H9 (cell line): ENCODE measurements at regions not wholly inside any gene's neighbourhood (a gene's known extent, or its start where the extent isn't known, plus 50 kb on each side); places are given as distances from the start of the nearest gene placed in this dataset.

Source experiments
- DNase-seq: peaks from one replicate; pipeline ENCODE4 v3.0.0-alpha.2; 2017
- H2AFZ ChIP-seq: one replicate; pipeline ENCODE4 v1.6.1; 2013; ENCODE audit warnings: mild to moderate bottlenecking, low read length, control low read depth, moderate library complexity
- H2AK5ac ChIP-seq: 2 replicates; pipeline ENCODE4 v1.6.1; 2013; ENCODE audit warnings: low read length, control low read depth, mixed read lengths; ENCODE audit not compliant: insufficient read length
- H2BK120ac ChIP-seq: one replicate; pipeline ENCODE4 v1.6.1; 2013; ENCODE audit warnings: low read depth, mild to moderate bottlenecking, low read length, control low read depth, inconsistent platforms; ENCODE audit not compliant: poor library complexity, severe bottlenecking
- H2BK12ac ChIP-seq: 2 replicates; pipeline ENCODE4 v1.6.1; 2013; ENCODE audit warnings: low read length, control low read depth, mixed read lengths, low read depth; ENCODE audit not compliant: insufficient read length
- H2BK15ac ChIP-seq: 2 replicates; pipeline ENCODE4 v1.6.1; 2013; ENCODE audit warnings: low read depth, low read length, control low read depth
- H2BK20ac ChIP-seq: one replicate; pipeline ENCODE4 v1.6.1; 2013; ENCODE audit warnings: low read depth, mild to moderate bottlenecking, low read length, control low read depth, inconsistent platforms; ENCODE audit not compliant: poor library complexity, severe bottlenecking
- H2BK5ac ChIP-seq: 2 replicates; pipeline ENCODE4 v1.6.1; 2013; ENCODE audit warnings: low read length, control low read depth, mixed read lengths; ENCODE audit not compliant: insufficient read length
- H3K14ac ChIP-seq: 2 replicates; pipeline ENCODE4 v1.6.1; 2013; ENCODE audit warnings: low read length, control low read depth; ENCODE audit not compliant: insufficient read depth
- H3K18ac ChIP-seq: 2 replicates; pipeline ENCODE4 v1.6.1; 2013; ENCODE audit warnings: low read depth, mild to moderate bottlenecking, mixed read lengths, low read length, control low read depth; ENCODE audit not compliant: insufficient read length
- H3K23ac ChIP-seq: 2 replicates; pipeline ENCODE4 v1.6.1; 2013; ENCODE audit warnings: low read length, control low read depth, mixed read lengths, low read depth; ENCODE audit not compliant: insufficient read length
- H3K23me2 ChIP-seq: 2 replicates; pipeline ENCODE4 v1.6.1; 2013; ENCODE audit warnings: low read depth, mild to moderate bottlenecking, mixed read lengths, low read length, control low read depth; ENCODE audit not compliant: insufficient read length, poor library complexity, severe bottlenecking
- H3K27ac ChIP-seq: 2 replicates; pipeline ENCODE4 v1.5.1; 2013; ENCODE audit warnings: low read length, control low read depth, mixed read lengths, low read depth; ENCODE audit not compliant: insufficient read length
- H3K27me3 ChIP-seq: 2 replicates; pipeline ENCODE4 v1.6.1; 2013; ENCODE audit warnings: low read length, control low read depth, inconsistent platforms; ENCODE audit not compliant: insufficient read depth
- H3K4ac ChIP-seq: 2 replicates; pipeline ENCODE4 v1.6.1; 2013; ENCODE audit warnings: low read depth, mild to moderate bottlenecking, control low read depth, inconsistent platforms, low read length, moderate library complexity
- H3K4me1 ChIP-seq: 2 replicates; pipeline ENCODE4 v1.6.1; 2013; ENCODE audit warnings: low read length, control low read depth, inconsistent platforms; ENCODE audit not compliant: insufficient read depth
- H3K4me2 ChIP-seq: 2 replicates; pipeline ENCODE4 v1.6.1; 2013; ENCODE audit warnings: low read length, control low read depth, mixed read lengths; ENCODE audit not compliant: insufficient read length, insufficient read depth
- H3K56ac ChIP-seq: 2 replicates; pipeline ENCODE4 v1.6.1; 2013; ENCODE audit warnings: low read depth, mild to moderate bottlenecking, mixed read lengths, low read length, control low read depth; ENCODE audit not compliant: insufficient read length
- H3K79me1 ChIP-seq: 2 replicates; pipeline ENCODE4 v1.6.1; 2013; ENCODE audit warnings: low read depth, mild to moderate bottlenecking, moderate library complexity, low read length, control low read depth, inconsistent platforms; ENCODE audit not compliant: insufficient read depth, poor library complexity, severe bottlenecking
- H3K79me2 ChIP-seq: 2 replicates; pipeline ENCODE4 v1.6.1; 2013; ENCODE audit warnings: low read length, control low read depth, inconsistent platforms; ENCODE audit not compliant: insufficient read depth
- H3K9ac ChIP-seq: 2 replicates; pipeline ENCODE4 v1.6.1; 2013; ENCODE audit warnings: low read length, control low read depth, mixed read lengths; ENCODE audit not compliant: insufficient read length; ENCODE audit errors: extremely low read depth
- H3K9me3 ChIP-seq: one replicate; pipeline ENCODE4 v1.6.1; 2013; ENCODE audit warnings: low read depth, low read length, inconsistent platforms; ENCODE audit not compliant: control insufficient read depth
- H3T11ph ChIP-seq: one replicate; pipeline ENCODE4 v1.6.1; 2013; ENCODE audit warnings: mild to moderate bottlenecking, low read length, control low read depth, inconsistent platforms
- H4K20me1 ChIP-seq: one replicate; pipeline ENCODE4 v1.6.1; 2013; ENCODE audit not compliant: control insufficient read depth, insufficient read length, insufficient read depth
- H4K5ac ChIP-seq: 2 replicates; pipeline ENCODE4 v1.6.1; 2013; ENCODE audit warnings: low read depth, mild to moderate bottlenecking, mixed read lengths, low read length, control low read depth; ENCODE audit not compliant: insufficient read length
- H4K8ac ChIP-seq: replicated peaks from 2 replicates; pipeline ENCODE4 v1.6.1; 2013; ENCODE audit warnings: low read length, control low read depth, mixed read lengths, low read depth; ENCODE audit not compliant: insufficient read length
- H4K91ac ChIP-seq: 2 replicates; pipeline ENCODE4 v1.6.1; 2013; ENCODE audit warnings: low read depth, mild to moderate bottlenecking, moderate library complexity, mixed read lengths, low read length, control low read depth; ENCODE audit not compliant: insufficient read length
- H3K27ac Mint-ChIP-seq, 3 experiments: 2 replicates in 2 of 3; 3 replicates in 1 of 3; pipeline ENCODE4 v1.8.0; 2020 to 2021; ENCODE audit warnings: mixed read lengths in 3 of 3, mild to moderate bottlenecking in 1 of 3, moderate library complexity in 1 of 3
- H3K27me3 Mint-ChIP-seq: 2 replicates; pipeline ENCODE4 v1.8.0; 2021; ENCODE audit warnings: low read depth, mild to moderate bottlenecking, moderate library complexity, mixed read lengths
- H3K36me3 Mint-ChIP-seq, 3 experiments: 2 replicates in 2 of 3; 3 replicates in 1 of 3; pipeline ENCODE4 v1.8.0; 2020 to 2021; ENCODE audit warnings: low read depth in 3 of 3, mixed read lengths in 3 of 3; ENCODE audit not compliant: insufficient read depth in 1 of 3
- H3K4me1 Mint-ChIP-seq, 2 experiments: 2 replicates each; pipeline ENCODE4 v1.8.0; 2020; ENCODE audit warnings: mixed read lengths in 2 of 2
- H3K4me3 Mint-ChIP-seq, 2 experiments: 2 replicates in 1 of 2; 3 replicates in 1 of 2; pipeline ENCODE4 v1.8.0; 2020 to 2021; ENCODE audit warnings: mild to moderate bottlenecking in 2 of 2, mixed read lengths in 2 of 2, moderate library complexity in 1 of 2
- H3K9me3 Mint-ChIP-seq, 2 experiments: 2 replicates in 1 of 2; 3 replicates in 1 of 2; pipeline ENCODE4 v1.8.0; 2020; ENCODE audit warnings: mild to moderate bottlenecking in 2 of 2, mixed read lengths in 2 of 2, moderate library complexity in 1 of 2
- WGBS: extraction: QIAGEN DNeasy Blood & Tissue Kit; methylation state at CpG from one replicate; pipeline ENCODE4 v1.1.7; 2013; ENCODE audit warnings: missing lambda C conversion rate, low lambda C conversion rate, mixed read lengths; ENCODE audit not compliant: insufficient read length; ENCODE audit errors: extremely low coverage; 5-methylcytosine and 5-hydroxymethylcytosine counted together
- TF ChIP-seq, protein P1 (sequence below): fragments of 200-600 bp; sonication (generic); conservative IDR thresholded peaks from 3 replicates; pipeline ENCODE4 v1.8.0; 2021; ENCODE audit warnings: antibody characterized with exemption, mild to moderate bottlenecking

DNA sequence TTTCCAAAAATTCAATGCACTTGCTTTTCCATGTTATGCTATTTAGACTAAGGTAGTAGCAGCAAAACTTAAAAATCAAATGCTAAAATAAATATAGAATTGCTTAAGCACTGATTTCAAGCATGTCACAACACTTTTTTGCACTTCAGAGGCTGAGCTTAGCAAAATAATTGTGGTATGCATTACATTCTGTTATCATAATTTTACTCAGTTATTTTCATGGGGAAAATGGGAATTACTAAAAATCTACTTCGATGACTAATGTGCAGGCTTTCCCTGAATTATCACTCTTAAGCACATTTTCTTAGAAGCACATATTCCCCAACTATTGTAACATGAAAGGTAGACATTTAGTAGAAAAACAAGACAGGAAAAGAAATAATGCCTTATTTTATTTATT lies 322.4 kb upstream of the CBLB start:
- Histone ChIP-seq H2BK20ac (no peak overlapping the region), H3K14ac (no peak overlapping the region), H3T11ph (no peak overlapping the region), H3K23me2 (no peaks in the 10 kb centered on the region), H3K56ac (no peak overlapping the region), H3K9me3 (no peaks in the 10 kb centered on the region), H4K20me1 (no peaks in the 10 kb centered on the region), H2BK15ac (no peak overlapping the region), H2AFZ (no peak overlapping the region), H3K79me1 (no peaks in the 10 kb centered on the region), H3K4me1 (no peaks in the 10 kb centered on the region), H3K18ac (no peak overlapping the region), H2BK120ac (no peak overlapping the region), H4K5ac (no peak overlapping the region), H4K8ac (no peak overlapping the region), H3K9ac (no peak overlapping the region), H4K91ac (no peak overlapping the region), H3K27ac (no peak overlapping the region), H3K4ac (no peak overlapping the region), H3K23ac (no peak overlapping the region), H2AK5ac (no peak overlapping the region), H3K79me2 (no peaks in the 10 kb centered on the region), H3K4me2 (no peak overlapping the region), H2BK12ac (no peak overlapping the region), H3K27me3 (no peaks in the 10 kb centered on the region), H2BK5ac (no peak overlapping the region)
- Mint-ChIP-seq H3K36me3 (no peaks in the 10 kb centered on the region), H3K4me3 (no peak overlapping the region), H3K27ac (no peak overlapping the region), H3K9me3 (no peaks in the 10 kb centered on the region), H3K27me3 (no peaks in the 10 kb centered on the region), H3K4me1 (no peaks in the 10 kb centered on the region; a peak in 1 of 4 replicates)
- DNase-seq = no peak
- TF ChIP-seq, protein P1, sequence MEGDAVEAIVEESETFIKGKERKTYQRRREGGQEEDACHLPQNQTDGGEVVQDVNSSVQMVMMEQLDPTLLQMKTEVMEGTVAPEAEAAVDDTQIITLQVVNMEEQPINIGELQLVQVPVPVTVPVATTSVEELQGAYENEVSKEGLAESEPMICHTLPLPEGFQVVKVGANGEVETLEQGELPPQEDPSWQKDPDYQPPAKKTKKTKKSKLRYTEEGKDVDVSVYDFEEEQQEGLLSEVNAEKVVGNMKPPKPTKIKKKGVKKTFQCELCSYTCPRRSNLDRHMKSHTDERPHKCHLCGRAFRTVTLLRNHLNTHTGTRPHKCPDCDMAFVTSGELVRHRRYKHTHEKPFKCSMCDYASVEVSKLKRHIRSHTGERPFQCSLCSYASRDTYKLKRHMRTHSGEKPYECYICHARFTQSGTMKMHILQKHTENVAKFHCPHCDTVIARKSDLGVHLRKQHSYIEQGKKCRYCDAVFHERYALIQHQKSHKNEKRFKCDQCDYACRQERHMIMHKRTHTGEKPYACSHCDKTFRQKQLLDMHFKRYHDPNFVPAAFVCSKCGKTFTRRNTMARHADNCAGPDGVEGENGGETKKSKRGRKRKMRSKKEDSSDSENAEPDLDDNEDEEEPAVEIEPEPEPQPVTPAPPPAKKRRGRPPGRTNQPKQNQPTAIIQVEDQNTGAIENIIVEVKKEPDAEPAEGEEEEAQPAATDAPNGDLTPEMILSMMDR = no peak
- WGBS = no CpG with 5 or more reads among the region's 1 CpG
